GM23338 (cell line): ENCODE measurements at regions not wholly inside any gene's neighbourhood (a gene's known extent, or its start where the extent isn't known, plus 50 kb on each side); places are given as distances from the start of the nearest gene placed in this dataset.

Experiments
- ATAC-seq: fragments of 200-7000 bp; cut with Tn5 transposase; 3 replicates; pipeline ENCODE4 v1.9.1; 2020
- DNase-seq: peaks from one replicate; pipeline ENCODE4 v3.0.0-alpha.2; 2015; ENCODE audit warnings: low spot score
- H2AFZ ChIP-seq: fragments of 200-600 bp; sonication (generic); 2 replicates; pipeline ENCODE4 v1.8.0; 2016; ENCODE audit warnings: antibody characterized with exemption, mild to moderate bottlenecking, moderate library complexity
- H3F3A ChIP-seq: fragments of 200-600 bp; sonication (generic); replicated peaks from 2 replicates; pipeline ENCODE4 v1.8.0; 2017; ENCODE audit warnings: antibody characterized with exemption, mixed run types, low read depth
- H3K27ac ChIP-seq: fragments of 200-600 bp; sonication (generic); 2 replicates; pipeline ENCODE4 v1.6.1; 2016; ENCODE audit warnings: low read depth
- H3K27me3 ChIP-seq: fragments of 200-600 bp; sonication (generic); 2 replicates; pipeline ENCODE4 v1.8.0; 2016; ENCODE audit warnings: mild to moderate bottlenecking, mixed run types, moderate library complexity; ENCODE audit not compliant: insufficient read depth
- H3K36me3 ChIP-seq: fragments of 200-600 bp; sonication (generic); 2 replicates; pipeline ENCODE4 v1.8.0; 2016; ENCODE audit warnings: mild to moderate bottlenecking; ENCODE audit not compliant: insufficient read depth
- H3K4me1 ChIP-seq: fragments of 200-600 bp; sonication (generic); 2 replicates; pipeline ENCODE4 v1.8.0; 2016; ENCODE audit warnings: mild to moderate bottlenecking, moderate library complexity; ENCODE audit not compliant: insufficient read depth
- H3K4me2 ChIP-seq: fragments of 200-600 bp; sonication (generic); 2 replicates; pipeline ENCODE4 v1.7.1; 2017; ENCODE audit warnings: mixed run types
- H3K4me3 ChIP-seq: fragments of 200-600 bp; sonication (generic); 2 replicates; pipeline ENCODE4 v1.6.1; 2016; ENCODE audit warnings: mixed run types
- H3K79me2 ChIP-seq: fragments of 200-600 bp; sonication (generic); replicated peaks from 2 replicates; pipeline ENCODE4 v1.8.0; 2017; ENCODE audit warnings: mild to moderate bottlenecking; ENCODE audit not compliant: insufficient read depth
- H3K9me2 ChIP-seq: fragments of 200-600 bp; sonication (generic); 2 replicates; pipeline ENCODE4 v1.8.0; 2017; ENCODE audit not compliant: insufficient read depth
- H4K20me1 ChIP-seq: fragments of 200-600 bp; sonication (generic); replicated peaks from 2 replicates; pipeline ENCODE4 v1.8.0; 2017; ENCODE audit warnings: mild to moderate bottlenecking; ENCODE audit not compliant: insufficient read depth
- H3K27ac Mint-ChIP-seq: 2 replicates; pipeline ENCODE4 v1.8.0; 2020; ENCODE audit warnings: inconsistent platforms, mild to moderate bottlenecking, moderate library complexity, mixed read lengths
- H3K27me3 Mint-ChIP-seq: 3 replicates; pipeline ENCODE4 v1.8.0; 2022; ENCODE audit warnings: low read depth, mild to moderate bottlenecking, moderate library complexity, mixed read lengths, inconsistent platforms; ENCODE audit not compliant: insufficient read depth, poor library complexity
- H3K36me3 Mint-ChIP-seq: 3 replicates; pipeline ENCODE4 v1.8.0; 2021; ENCODE audit warnings: low read depth, mild to moderate bottlenecking, inconsistent platforms, moderate library complexity, mixed read lengths
- H3K4me1 Mint-ChIP-seq: 3 replicates; pipeline ENCODE4 v1.8.0; 2020; ENCODE audit warnings: mild to moderate bottlenecking, inconsistent platforms, mixed read lengths
- H3K4me3 Mint-ChIP-seq: 3 replicates; pipeline ENCODE4 v1.8.0; 2021; ENCODE audit warnings: moderate library complexity, mild to moderate bottlenecking, inconsistent platforms, mixed read lengths
- H3K9me3 Mint-ChIP-seq: 3 replicates; pipeline ENCODE4 v1.8.0; 2020; ENCODE audit warnings: moderate library complexity, mild to moderate bottlenecking, inconsistent platforms, mixed read lengths
- EZH2 ChIP-seq: fragments of 200-600 bp; sonication (generic); IDR thresholded peaks from one replicate; pipeline ENCODE4 v1.8.0; 2017; ENCODE audit warnings: antibody characterized with exemption, mild to moderate bottlenecking, low read depth; ENCODE audit not compliant: unreplicated experiment
- EZH2phosphoT487 ChIP-seq: fragments of 200-600 bp; sonication (generic); IDR thresholded peaks from one replicate; pipeline ENCODE4 v1.8.1; 2018; ENCODE audit warnings: antibody characterized with exemption; ENCODE audit not compliant: unreplicated experiment
- NANOG ChIP-seq: IDR thresholded peaks from 2 replicates; pipeline ENCODE4 v1.6.1; 2016; ENCODE audit warnings: antibody characterized with exemption, borderline replicate concordance
- POLR2AphosphoS5 ChIP-seq: IDR thresholded peaks from 2 replicates; pipeline ENCODE4 v1.6.1; 2016; ENCODE audit warnings: antibody characterized with exemption, low read depth
- ZNF331 ChIP-seq: fragments of 250-450 bp; sonication (Bioruptor Pico); IDR thresholded peaks from 2 replicates; pipeline ENCODE4 v1.5.0; 2020; ENCODE audit warnings: low read depth, mild to moderate bottlenecking, moderate library complexity
- TF ChIP-seq, protein P1 (sequence below): IDR thresholded peaks from 2 replicates; pipeline ENCODE4 v1.6.1; 2016; ENCODE audit warnings: antibody characterized with exemption

DNA sequence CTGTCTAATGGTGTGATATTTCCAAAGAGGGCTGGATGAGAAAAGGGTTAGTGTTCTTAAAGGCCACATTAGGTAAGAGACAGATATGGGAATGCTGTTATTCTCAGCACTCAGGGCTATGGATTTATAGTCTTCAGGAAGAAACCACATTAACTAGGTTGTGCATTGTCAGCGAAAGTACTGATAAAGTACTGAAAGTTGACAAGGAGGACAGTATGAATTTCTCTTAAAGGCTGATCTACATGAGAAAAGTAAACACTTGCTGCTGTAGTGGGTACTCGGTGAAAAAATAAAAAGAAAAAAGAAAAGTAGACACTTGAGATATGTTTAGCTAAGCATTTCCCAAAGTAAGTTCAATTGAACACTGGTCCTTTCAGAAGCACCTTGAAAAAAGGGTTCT, 381.0 kb upstream of the RPS23 start:
- ATAC-seq, result no peak
- Histone ChIP-seq H3K9me2 (peaks cover 14% of the 10 kb centered on the region), H3K36me3 (no peaks in the 10 kb centered on the region), H3K27me3 (no peaks in the 10 kb centered on the region), H3K4me1 (peaks cover 5% of the 10 kb centered on the region; the same call in 1 of the 2 replicates), H2AFZ (no peak overlapping the region), H3K4me3 (no peak overlapping the region), H3K27ac (no peak overlapping the region), H3K4me2 (no peak overlapping the region), H4K20me1 (no peaks in the 10 kb centered on the region), H3F3A (no peaks in the 10 kb centered on the region), H3K79me2 (no peaks in the 10 kb centered on the region)
- no peak overlapping the region for H3K27ac Mint-ChIP-seq
- no peaks in the 10 kb centered on the region for H3K9me3 Mint-ChIP-seq
- no peak overlapping the region for H3K4me3 Mint-ChIP-seq
- no peaks in the 10 kb centered on the region for H3K4me1 Mint-ChIP-seq
- peaks cover 2% of the 10 kb centered on the region for H3K27me3 Mint-ChIP-seq
- TF ChIP-seq, protein P1, sequence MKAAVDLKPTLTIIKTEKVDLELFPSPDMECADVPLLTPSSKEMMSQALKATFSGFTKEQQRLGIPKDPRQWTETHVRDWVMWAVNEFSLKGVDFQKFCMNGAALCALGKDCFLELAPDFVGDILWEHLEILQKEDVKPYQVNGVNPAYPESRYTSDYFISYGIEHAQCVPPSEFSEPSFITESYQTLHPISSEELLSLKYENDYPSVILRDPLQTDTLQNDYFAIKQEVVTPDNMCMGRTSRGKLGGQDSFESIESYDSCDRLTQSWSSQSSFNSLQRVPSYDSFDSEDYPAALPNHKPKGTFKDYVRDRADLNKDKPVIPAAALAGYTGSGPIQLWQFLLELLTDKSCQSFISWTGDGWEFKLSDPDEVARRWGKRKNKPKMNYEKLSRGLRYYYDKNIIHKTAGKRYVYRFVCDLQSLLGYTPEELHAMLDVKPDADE, result no peak
- no peaks in the 10 kb centered on the region for H3K36me3 Mint-ChIP-seq
- DNase-seq, result no peak

GRCh38 chr5:82657033-82657699, 379.0 kb upstream of the RPS23 start:
- H3K4me2 ChIP-seq, result no peak overlapping the region
- H3K36me3 ChIP-seq, result no peaks in the 10 kb centered on the region
- H3K4me3 Mint-ChIP-seq, result no peak overlapping the region
- no peaks in the 10 kb centered on the region for H3F3A ChIP-seq
- no peak overlapping the region for H3K4me3 ChIP-seq
- no peak for DNase-seq
- no peaks in the 10 kb centered on the region for H4K20me1 ChIP-seq
- no peaks in the 10 kb centered on the region for H3K9me3 Mint-ChIP-seq
- TF ChIP-seq NANOG (no peak), POLR2AphosphoS5 (no peak), EZH2 (no peak), EZH2phosphoT487 (no peak), ZNF331 (CRISPR knock-in tag) (no peak)
- no peak overlapping the region for H3K27ac ChIP-seq
- no peak overlapping the region for H2AFZ ChIP-seq
- H3K27me3 ChIP-seq, result no peaks in the 10 kb centered on the region
- ATAC-seq, result no peak
- H3K27me3 Mint-ChIP-seq, result peaks cover 2% of the 10 kb centered on the region
- no peaks in the 10 kb centered on the region for H3K4me1 Mint-ChIP-seq
- no peak overlapping the region; the same call in 1 of the 2 replicates for H3K27ac Mint-ChIP-seq
- H3K9me2 ChIP-seq, result peaks cover 7% of the 10 kb centered on the region; the same call in 1 of the 2 replicates
- H3K79me2 ChIP-seq, result no peaks in the 10 kb centered on the region
- 0 out of 2 replicates have a peak, but pooled peaks cover 5% of the 10 kb centered on the region for H3K4me1 ChIP-seq
- H3K36me3 Mint-ChIP-seq, result no peaks in the 10 kb centered on the region

DNA sequence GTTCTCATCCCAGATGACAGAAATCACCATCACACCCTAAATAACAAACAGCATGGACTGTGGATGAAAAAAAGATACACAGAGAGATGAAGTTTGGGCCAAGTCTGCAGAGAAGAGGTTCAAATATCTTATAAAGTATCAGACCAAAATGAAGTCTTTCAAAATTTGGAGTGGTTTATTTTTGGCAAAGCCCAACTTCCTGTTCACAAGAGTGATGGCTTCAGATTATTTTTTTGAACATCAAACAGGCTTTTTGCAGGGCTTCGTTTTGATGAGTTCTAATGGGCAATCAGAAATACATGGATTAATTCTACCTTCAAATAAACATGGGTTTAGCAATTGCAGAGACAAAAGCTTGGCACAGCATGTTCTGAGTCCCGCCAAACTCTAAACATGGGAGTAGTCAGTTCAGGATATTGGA, 378.2 kb upstream of the RPS23 start:
- no peak overlapping the region for H2AFZ ChIP-seq

More for the DNA sequence above, 378.2 kb upstream of the RPS23 start:
- ATAC-seq (no peak), DNase-seq (no peak)
- Histone ChIP-seq H3K4me3 (no peak overlapping the region), H3K27ac (no peak overlapping the region), H3K79me2 (no peaks in the 10 kb centered on the region), H3F3A (no peaks in the 10 kb centered on the region), H3K4me2 (no peak overlapping the region), H3K9me2 (peaks cover 7% of the 10 kb centered on the region; the same call in 1 of the 2 replicates), H3K36me3 (no peaks in the 10 kb centered on the region), H3K4me1 (no peaks in the 10 kb centered on the region), H4K20me1 (no peaks in the 10 kb centered on the region), H3K27me3 (no peaks in the 10 kb centered on the region)
- TF ChIP-seq, protein P1, result no peak
- Mint-ChIP-seq H3K27me3 (peaks cover 2% of the 10 kb centered on the region), H3K4me1 (no peaks in the 10 kb centered on the region), H3K4me3 (no peak overlapping the region), H3K9me3 (no peaks in the 10 kb centered on the region), H3K36me3 (no peaks in the 10 kb centered on the region), H3K27ac (no peak overlapping the region)
